Glomerular visceral epithelial cell (primary cell): ENCODE measurements at regions not wholly inside any gene's neighbourhood (a gene's known extent, or its start where the extent isn't known, plus 50 kb on each side); places are given as distances from the start of the nearest gene placed in this dataset.
A peak's percentile ranks its signal among the peaks of the same experiment; 100 is the strongest.
"Not testable (repeated sequence)": the region's sequence is repeated elsewhere in the genome, so short reads cannot be mapped to it uniquely, and the experiment has no call there.

Experiments used
- DNase-seq: peaks from one replicate; pipeline ENCODE4 v3.0.0-alpha.2; 2016; ENCODE audit errors: extremely low spot score

GRCh38 chr17:34740565-34741520 lies 161.5 kb downstream of the TMEM132E start:
- no peak for DNase-seq

DNA sequence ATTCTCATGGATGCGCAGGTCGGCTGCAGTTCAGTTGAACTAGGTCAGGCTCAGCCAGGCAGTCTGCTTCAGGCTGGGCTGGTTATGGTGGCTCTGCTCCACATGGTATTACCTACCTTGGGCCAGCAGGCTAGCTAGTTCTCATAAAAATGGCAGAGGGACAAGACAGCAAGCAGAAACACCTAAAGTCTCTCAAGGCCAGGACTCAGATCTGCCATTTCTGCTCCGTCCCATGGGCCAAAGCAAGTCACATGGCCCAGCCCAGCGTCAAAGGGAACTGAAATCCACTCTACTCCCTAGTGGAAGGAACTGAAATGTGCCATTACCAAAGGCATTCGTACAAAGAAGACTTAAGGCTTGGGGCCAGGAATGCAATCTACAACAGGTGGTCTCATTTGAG lies 160.0 kb downstream of the TMEM132E start:
- no peak for DNase-seq

- not testable (repeated sequence) for DNase-seq
Observed at GRCh38 chr17:34737673-34738072, 158.3 kb downstream of the TMEM132E start.

DNA sequence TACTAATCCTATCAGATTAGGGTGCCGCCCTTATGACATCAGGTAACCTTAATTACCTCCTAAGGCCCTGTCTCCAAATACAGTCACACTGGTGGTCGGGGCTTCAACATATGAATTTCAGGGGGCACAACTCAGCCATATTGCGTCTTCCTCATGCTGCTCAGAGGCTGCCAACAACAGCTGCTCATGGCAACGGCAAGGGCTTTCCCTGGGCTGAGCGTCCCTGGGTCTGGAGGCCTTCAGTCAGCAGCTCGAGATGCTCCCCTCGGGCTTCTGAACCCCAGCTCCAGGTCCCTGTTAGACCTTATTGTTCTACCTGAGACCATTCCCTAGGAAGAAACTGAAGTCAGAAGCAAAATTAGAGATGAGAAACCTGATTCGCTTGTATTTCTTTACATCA lies 157.2 kb downstream of the TMEM132E start:
- DNase-seq: no peak

DNA sequence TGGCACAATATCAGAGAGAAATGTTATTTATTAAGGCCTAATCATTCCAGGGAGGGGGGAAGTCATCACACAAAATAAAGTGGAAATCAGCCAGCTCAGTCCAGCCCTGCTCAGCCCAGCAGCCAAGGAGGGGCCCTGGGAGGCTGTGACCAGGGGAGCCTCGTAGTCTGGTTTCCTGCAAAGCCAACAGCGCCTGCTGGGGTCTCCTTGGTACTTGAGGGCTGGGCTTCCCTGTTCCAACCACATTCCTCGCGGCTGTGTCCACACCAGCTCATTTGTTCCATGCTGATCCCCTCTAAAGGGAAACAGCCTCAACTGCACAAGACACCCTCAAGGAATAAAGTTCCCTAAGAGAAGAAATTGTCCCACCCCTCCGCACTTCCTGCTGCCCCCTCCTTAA lies 154.0 kb downstream of the TMEM132E start:
- no peak for DNase-seq

- DNase-seq: no peak
Observed at GRCh38 chr17:34730816-34731215, 151.4 kb downstream of the TMEM132E start.

DNA sequence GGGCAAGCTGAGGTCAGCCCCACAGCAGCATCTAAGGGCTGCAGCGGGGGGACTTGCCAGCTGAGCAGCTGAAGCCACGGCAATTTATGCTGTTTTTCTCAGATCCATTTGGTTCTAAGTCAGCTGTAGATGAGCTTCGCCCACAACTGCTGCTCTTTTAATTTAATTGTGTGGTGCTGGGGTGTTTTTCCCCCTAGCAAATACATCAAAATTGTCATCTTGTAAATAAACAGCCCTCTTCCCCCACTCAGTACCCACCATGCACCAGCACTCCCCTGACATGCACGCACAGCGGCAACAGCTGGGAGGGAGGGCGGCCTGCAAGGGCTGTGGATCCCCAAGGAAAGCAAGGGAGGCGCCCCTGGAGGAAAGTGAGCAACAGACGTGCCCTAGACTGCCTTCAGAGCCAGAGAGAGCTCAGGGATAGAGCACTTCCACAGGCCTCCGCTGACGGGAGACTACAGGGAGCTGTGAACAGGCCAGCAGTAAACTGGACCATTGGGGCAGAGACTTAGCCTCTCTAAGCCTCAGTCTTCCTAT lies 149.5 kb downstream of the TMEM132E start:
- DNase-seq: no peak

GRCh38 chr17:34727601-34728000 lies 148.2 kb downstream of the TMEM132E start:
- DNase-seq: no peak

GRCh38 chr17:34726536-34727384 lies 147.4 kb downstream of the TMEM132E start:
- no peak for DNase-seq

DNA sequence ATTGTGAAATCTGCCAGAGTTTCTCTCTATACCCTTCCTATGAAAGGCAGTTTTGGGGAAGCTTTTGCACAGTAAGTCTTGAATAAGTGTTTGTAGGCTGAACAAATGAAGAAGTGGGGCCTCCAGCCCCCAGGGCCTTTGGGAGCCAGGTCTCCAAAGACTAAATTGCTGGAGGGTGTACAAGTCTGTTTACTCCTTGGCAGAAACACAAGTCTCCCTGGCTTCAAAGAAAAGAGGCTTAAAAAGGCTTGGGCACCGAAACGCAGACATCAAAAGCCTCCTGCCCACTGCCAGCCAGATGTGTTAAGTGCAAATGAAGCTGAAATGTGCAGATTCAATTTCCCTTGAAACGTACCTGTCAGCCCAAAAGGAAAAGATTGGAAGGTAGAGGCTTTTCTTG lies 146.3 kb downstream of the TMEM132E start:
- DNase-seq: no peak

- DNase-seq: no peak
Observed at GRCh38 chr17:34725008-34725407, 145.6 kb downstream of the TMEM132E start.

DNA sequence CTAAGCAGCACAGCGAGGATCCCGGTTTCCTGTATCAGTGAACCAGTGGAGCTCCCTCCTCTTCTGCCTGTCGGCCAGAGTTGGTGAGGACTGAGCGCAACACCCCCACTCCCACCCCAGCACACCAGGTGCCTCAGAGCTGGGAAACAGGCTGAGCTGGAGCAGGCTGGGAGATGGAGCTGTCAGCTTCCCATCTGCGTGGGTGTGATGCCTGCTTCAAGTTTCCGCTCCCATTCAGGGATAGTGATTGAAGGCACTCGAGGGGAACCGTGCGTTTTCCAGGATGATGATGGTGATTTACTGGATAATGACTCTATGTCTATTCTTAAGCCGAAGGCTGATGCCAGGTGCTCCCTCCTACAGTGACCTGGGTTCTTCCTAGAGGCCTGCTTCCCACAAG lies 144.5 kb downstream of the TMEM132E start:
- DNase-seq: no peak

DNA sequence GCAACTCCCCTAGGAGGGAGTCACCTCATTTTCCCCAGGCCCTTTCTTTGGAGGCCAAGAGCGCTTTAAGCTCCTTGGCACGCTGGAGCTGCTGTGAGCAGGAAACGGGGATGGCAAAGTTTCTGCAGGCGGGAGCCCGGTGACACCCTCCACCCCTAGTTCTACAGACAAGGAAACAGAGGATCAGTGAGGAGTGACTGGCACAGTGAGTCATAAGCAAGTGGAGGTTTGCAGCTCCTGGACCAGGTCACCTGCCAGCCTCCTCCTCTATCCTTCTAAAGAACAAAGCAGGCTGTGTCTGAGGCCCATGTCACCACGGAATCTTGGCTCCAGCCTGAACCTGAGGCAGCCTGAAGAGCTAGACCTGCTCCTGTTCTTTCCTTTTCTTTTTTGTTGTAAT lies 141.9 kb downstream of the TMEM132E start:
- peak; percentile 9 for DNase-seq

DNA sequence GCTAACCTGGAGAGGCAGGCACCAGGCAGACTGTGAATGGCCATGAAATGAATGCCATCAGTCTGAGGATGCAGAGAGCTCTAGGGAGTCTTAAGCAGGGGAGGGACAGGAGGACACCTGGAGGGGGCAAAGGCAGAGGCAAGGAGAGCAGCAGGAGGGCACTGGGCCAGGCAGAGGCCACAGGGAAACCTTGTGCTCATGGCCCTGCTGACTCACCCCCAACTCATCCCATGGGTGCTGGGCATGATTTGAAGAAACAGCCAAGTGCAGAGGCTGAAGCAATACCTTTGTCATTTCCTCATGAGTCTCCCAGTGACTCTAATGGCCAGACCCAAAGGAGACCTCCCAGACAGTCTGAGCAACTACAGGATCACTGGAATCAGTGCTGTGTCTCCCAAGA lies 141.4 kb downstream of the TMEM132E start:
- DNase-seq: peak; percentile 29

DNA sequence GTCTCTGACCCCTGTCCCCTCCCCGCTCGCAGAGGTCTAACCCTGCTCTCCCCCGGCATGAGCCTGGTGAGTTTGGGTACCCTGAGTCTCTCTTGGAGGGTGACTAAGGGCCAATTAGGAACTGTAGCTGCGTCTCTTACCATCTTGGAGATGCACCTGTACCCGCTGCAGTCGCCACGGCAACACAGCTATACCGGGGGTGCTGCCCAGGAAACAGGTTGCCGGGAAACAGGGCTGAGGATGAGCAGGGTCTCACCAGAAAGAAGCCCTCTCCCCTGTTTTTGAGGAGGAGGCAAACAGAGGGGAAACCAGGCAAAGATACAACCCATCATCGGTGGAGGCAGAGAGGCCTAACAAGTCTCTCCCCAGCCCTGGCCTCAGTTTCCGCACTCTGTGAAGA lies 140.2 kb downstream of the TMEM132E start:
- no peak for DNase-seq

- DNase-seq: no peak
Observed at GRCh38 chr17:34717092-34717491, 137.7 kb downstream of the TMEM132E start.

GRCh38 chr17:34716291-34716690 lies 136.9 kb downstream of the TMEM132E start:
- DNase-seq: no peak

DNA sequence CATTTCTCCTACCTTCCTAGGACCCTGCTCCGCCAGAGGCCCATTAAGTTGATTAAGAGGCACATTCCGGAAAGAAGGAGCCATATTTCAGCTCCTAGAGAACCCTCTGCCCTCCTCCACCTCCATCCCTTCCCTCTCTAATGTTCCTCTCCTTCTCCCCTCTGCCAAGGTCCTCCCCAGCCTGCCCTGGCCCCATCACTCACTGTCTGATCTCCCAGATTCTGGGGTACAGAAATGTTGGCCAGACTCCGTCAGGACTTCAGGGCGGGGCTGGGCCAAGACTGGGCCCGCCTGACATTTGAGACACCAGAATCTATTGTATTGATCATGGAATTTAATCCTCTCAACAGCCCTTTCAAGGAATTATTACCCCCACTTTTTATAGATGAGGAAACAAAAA lies 136.1 kb downstream of the TMEM132E start:
- no peak for DNase-seq

DNA sequence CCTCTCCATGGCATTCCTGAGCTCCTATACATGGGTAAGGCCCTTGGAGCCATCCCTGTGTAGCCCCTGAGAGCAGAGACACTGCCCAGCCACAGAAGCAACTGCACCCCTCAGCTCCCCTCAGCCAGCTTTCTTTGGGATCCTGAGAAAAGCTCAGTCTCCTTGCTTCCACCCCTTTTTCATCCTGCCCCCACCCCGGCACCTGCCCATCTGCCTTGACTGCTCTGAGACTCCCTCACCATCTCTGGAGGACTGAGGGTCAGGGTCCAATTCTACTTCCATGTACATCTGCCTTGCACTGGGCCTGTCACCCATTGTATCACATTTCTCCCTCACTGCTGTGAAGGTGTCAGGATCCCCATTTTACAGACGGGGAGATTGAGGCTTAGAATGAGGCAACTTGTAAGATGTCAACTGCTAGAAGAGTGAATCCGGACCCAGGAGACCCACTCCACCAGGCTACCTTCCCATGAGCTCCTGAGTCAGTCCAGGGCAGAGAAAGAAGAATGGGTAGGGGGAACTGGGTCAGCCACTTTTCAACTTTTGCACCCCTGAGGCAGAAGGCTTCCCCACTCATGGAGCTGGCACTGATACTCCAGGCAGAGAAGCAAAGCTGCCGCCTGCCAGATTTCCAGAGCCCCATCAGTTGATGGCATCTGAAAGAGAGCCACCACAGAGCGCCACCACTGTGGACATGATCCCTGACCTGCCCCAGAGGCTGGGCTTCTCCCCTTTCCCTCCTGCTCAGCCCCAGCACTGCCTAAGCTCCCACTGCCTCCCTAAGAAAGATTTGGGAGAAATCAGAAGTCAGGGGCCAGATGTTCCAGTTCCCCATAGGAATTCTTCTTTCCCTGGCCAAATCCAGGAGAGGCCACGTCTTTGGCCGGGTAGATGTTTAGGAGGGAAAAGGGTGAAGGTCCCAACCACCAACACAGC lies 135.4 kb downstream of the TMEM132E start:
- DNase-seq: no peak

- no peak for DNase-seq
Observed at GRCh38 chr17:34713687-34714086, 134.3 kb downstream of the TMEM132E start.

DNA sequence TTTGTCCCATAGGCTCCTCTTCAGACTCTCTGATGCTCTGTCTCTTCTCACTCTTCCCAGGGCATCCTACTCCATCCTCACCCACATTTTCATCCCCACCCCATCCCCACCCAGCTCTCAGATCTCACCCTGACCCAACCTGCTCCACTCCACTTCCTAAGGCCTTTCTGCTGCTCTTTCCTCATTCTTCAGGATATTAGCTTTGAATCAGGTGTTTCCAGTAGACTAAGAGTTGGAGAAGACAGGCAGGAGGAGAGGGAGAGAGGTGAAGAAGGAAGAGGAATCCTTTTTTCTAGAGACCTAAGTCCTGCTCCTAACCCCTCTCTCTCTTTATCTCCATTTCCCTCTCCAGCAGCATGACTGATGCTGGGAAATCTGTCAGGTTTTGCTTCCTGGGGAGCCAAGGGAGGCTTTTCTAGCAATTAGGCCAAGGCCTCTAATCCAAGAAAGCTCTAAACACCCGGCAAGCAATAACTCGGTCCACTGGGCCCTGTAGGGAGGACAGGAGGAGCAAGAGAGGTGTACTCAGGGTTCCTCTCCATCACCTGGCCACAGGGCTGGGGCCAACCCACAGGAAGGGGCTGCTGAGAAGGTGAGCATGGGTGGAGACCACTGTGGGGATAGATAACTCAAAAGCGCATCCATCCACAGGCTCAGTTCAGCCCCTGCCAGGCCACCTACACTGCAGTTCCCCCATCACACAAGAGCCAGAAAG lies 133.3 kb downstream of the TMEM132E start:
- no peak for DNase-seq
